Tibial nerve (tissue), 4 donors: ENCODE measurements at regions not wholly inside any gene's neighbourhood (a gene's known extent, or its start where the extent isn't known, plus 50 kb on each side); places are given as distances from the start of the nearest gene placed in this dataset.

ENCODE experiments used
- CTCF ChIP-seq, 5 experiments: fragments of 200-600 bp in 3 of 5; fragments of 450-650 bp in 2 of 5; sonication (generic) in 3 of 5; IDR thresholded peaks; one replicate each; pipeline ENCODE4 v1.5.1; 2016 to 2019; ENCODE audit warnings: antibody characterized with exemption in 5 of 5, mild to moderate bottlenecking in 3 of 5, moderate library complexity in 2 of 5
- EP300 ChIP-seq, 2 donors: sonication (generic); formaldehyde crosslinking; IDR thresholded peaks; one replicate each; pipeline ENCODE4 v1.6.1; 2017; ENCODE audit warnings: antibody characterized with exemption in 2 of 2, mild to moderate bottlenecking in 1 of 2

- TF ChIP-seq CTCF (IDR thresholded peaks at IDR 0.05) = no peak
- TF ChIP-seq EP300 (IDR thresholded peaks at IDR 0.05) = no peak
Observed at GRCh38 chr5:99063737-99064136, 134.9 kb upstream of the CHD1 start.
